Amniotic stem cell (primary cell): ENCODE measurements at regions not wholly inside any gene's neighbourhood (a gene's known extent, or its start where the extent isn't known, plus 50 kb on each side); places are given as distances from the start of the nearest gene placed in this dataset.

ENCODE experiments used
- DNase-seq: peaks from one replicate; lab custom pipeline; 2025; lab: John Stamatoyannopoulos, UW

- no peak for DNase-seq
Measured at GRCh38 chr5:129821477-129822131, 73.7 kb downstream of the MINAR2 start.

- DNase-seq: no peak
Measured at GRCh38 chr5:129830288-129830687, 74.0 kb upstream of the CHSY3 start.

DNA sequence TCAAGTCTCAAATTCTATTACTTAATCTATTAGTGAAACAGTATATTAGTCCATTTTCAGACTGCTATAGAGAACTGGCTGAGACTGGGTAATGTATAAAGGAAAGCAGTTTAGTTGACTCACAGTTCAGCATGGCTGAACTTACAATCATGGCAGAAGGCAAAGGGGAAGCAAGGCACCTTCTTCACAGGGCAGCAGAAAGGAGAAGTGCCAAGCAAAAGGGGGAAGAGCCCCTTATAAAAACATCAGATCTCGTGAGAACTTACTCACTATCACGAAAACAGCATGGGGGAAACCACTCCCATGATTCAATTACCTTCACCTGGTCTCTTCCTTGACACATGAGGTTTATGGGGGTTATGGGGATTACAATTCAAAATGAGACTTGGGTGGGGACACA is 67.9 kb upstream of the CHSY3 start:
- DNase-seq: no peak

DNA sequence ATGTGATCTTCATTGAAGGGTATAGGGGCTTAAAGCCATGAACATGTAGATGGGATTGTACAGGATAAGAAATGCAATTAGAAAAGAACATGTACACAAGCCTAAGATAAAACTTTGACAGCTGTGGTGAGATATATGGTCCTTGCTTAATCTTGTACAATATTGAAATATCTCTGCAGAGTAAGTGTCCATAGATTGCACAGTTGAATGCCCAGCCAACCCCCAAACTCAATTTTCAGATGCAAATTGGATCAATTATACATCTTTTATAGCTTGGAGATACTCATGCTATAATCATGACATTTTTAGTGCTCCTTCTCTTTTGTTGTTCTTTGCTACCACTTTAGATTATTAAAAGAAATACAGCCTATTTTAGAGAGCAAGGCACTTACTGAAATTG is 59.5 kb upstream of the CHSY3 start:
- DNase-seq: no peak

- DNase-seq: peak; percentile 35
Measured at GRCh38 chr5:129852747-129853352, 51.4 kb upstream of the CHSY3 start.

DNA sequence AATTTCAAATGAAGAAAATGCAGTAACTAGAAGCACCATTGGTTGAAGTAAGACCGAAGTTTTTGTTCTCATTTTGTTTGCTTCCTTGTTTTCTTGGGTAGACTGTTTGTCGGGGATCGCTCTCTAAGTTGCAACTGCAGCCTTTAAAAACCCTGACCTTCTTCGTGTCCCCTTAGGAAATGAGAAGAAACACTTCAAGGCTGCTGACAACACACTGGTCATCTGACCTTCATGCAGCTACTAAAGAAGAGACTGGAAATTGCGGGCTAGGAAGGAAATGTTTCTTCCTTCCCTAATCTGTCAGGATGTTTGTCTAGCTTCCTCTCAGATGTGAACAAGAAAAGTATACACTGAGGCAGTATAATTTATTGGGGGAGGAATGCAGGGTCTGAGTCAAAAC is 50.7 kb upstream of the CHSY3 start:
- no peak for DNase-seq
